Neural crest cell (in vitro differentiated cells): ENCODE measurements at regions not wholly inside any gene's neighbourhood (a gene's known extent, or its start where the extent isn't known, plus 50 kb on each side); places are given as distances from the start of the nearest gene placed in this dataset.
"Not testable (repeated sequence)": the region's sequence is repeated elsewhere in the genome, so short reads cannot be mapped to it uniquely, and the experiment has no call there.

Experiments used
- DNase-seq: peaks from one replicate; pipeline ENCODE4 v3.0.0; 2021; ENCODE audit warnings: low read depth, mixed read lengths, low spot score
- H3K27ac Mint-ChIP-seq: one replicate; pipeline ENCODE4 v1.8.0; 2021; ENCODE audit warnings: mild to moderate bottlenecking, mixed read lengths; ENCODE audit not compliant: unreplicated experiment
- H3K27me3 Mint-ChIP-seq: 2 replicates; pipeline ENCODE4 v1.8.0; 2021; ENCODE audit warnings: low read depth, mild to moderate bottlenecking, mixed read lengths
- H3K36me3 Mint-ChIP-seq: 2 replicates; pipeline ENCODE4 v1.8.0; 2021; ENCODE audit warnings: low read depth, mild to moderate bottlenecking, mixed read lengths
- H3K4me1 Mint-ChIP-seq: 2 replicates; pipeline ENCODE4 v1.8.0; 2021; ENCODE audit warnings: mixed read lengths
- H3K4me3 Mint-ChIP-seq: one replicate; pipeline ENCODE4 v1.8.0; 2021; ENCODE audit warnings: mild to moderate bottlenecking, mixed read lengths
- H3K9me3 Mint-ChIP-seq: 2 replicates; pipeline ENCODE4 v1.8.0; 2021; ENCODE audit warnings: mixed read lengths
- CTCF ChIP-seq: fragments of 200-600 bp; sonication (generic); conservative IDR thresholded peaks from 2 replicates; pipeline ENCODE4 v1.5.0; 2021; ENCODE audit warnings: antibody characterized with exemption, mild to moderate bottlenecking

- Mint-ChIP-seq H3K27me3 (no peaks in the 10 kb centered on the region), H3K36me3 (no peaks in the 10 kb centered on the region), H3K27ac (peak overlapping the region; percentile 54), H3K9me3 (peaks cover 8% of the 10 kb centered on the region), H3K4me1 (peaks cover 71% of the 10 kb centered on the region), H3K4me3 (peak overlapping the region; percentile 82)
- TF ChIP-seq CTCF: no peak
- DNase-seq: peak; percentile 25
These were observed 214.7 kb downstream of the IRX2 start for GRCh38 chr5:2536632-2537377.

- no peaks in the 10 kb centered on the region for H3K27me3 Mint-ChIP-seq
- no peak overlapping the region for H3K27ac Mint-ChIP-seq
- H3K36me3 Mint-ChIP-seq: no peaks in the 10 kb centered on the region
- no peak overlapping the region for H3K4me3 Mint-ChIP-seq
- H3K4me1 Mint-ChIP-seq: peaks cover 52% of the 10 kb centered on the region
- DNase-seq: no peak
- TF ChIP-seq CTCF: no peak
- peaks cover 4% of the 10 kb centered on the region for H3K9me3 Mint-ChIP-seq
These were observed 216.5 kb downstream of the IRX2 start for GRCh38 chr5:2534970-2535369.

- no peak for TF ChIP-seq CTCF
- no peak overlapping the region for H3K4me3 Mint-ChIP-seq
- H3K36me3 Mint-ChIP-seq: no peaks in the 10 kb centered on the region
- no peaks in the 10 kb centered on the region for H3K27me3 Mint-ChIP-seq
- no peak overlapping the region for H3K27ac Mint-ChIP-seq
- no peaks in the 10 kb centered on the region for H3K9me3 Mint-ChIP-seq
- no peak for DNase-seq
- H3K4me1 Mint-ChIP-seq: peaks cover 45% of the 10 kb centered on the region
These were observed 217.2 kb downstream of the IRX2 start for GRCh38 chr5:2534251-2534650.

- not testable (repeated sequence) for H3K27me3 Mint-ChIP-seq, H3K27ac Mint-ChIP-seq, DNase-seq, H3K36me3 Mint-ChIP-seq, H3K9me3 Mint-ChIP-seq, H3K4me3 Mint-ChIP-seq
- H3K4me1 Mint-ChIP-seq: peaks cover 41% of the 10 kb centered on the region
These were observed 217.6 kb downstream of the IRX2 start for GRCh38 chr5:2533848-2534247.

GRCh38 chr5:2532809-2533208 lies 218.7 kb downstream of the IRX2 start:
- Mint-ChIP-seq H3K4me1 (peaks cover 31% of the 10 kb centered on the region), H3K4me3 (no peak overlapping the region), H3K27me3 (no peaks in the 10 kb centered on the region), H3K36me3 (peaks cover 2% of the 10 kb centered on the region), H3K27ac (no peak overlapping the region), H3K9me3 (peaks cover 2% of the 10 kb centered on the region)
- no peak for DNase-seq
- TF ChIP-seq CTCF: no peak

GRCh38 chr5:2531318-2531717 lies 220.2 kb downstream of the IRX2 start:
- no peak for DNase-seq
- TF ChIP-seq CTCF: no peak
- Mint-ChIP-seq H3K36me3 (peaks cover 2% of the 10 kb centered on the region), H3K4me1 (peaks cover 16% of the 10 kb centered on the region), H3K9me3 (peaks cover 8% of the 10 kb centered on the region), H3K27ac (no peak overlapping the region), H3K4me3 (no peak overlapping the region), H3K27me3 (no peaks in the 10 kb centered on the region)
